OCI-LY3 (cell line): ENCODE measurements at regions not wholly inside any gene's neighbourhood (a gene's known extent, or its start where the extent isn't known, plus 50 kb on each side); places are given as distances from the start of the nearest gene placed in this dataset.
"Not testable (repeated sequence)": the region's sequence is repeated elsewhere in the genome, so short reads cannot be mapped to it uniquely, and the experiment has no call there.

Experiments
- EZH2phosphoT487 ChIP-seq: fragments of 200-600 bp; shearing (Covaris generic); IDR thresholded peaks from 2 replicates; pipeline ENCODE4 v1.6.1; 2018; ENCODE audit warnings: antibody characterized with exemption, mixed run types, low read depth
- TF ChIP-seq, protein P1 (sequence below): fragments of 200-600, 300-600 bp; sonication (generic); IDR thresholded peaks from 2 replicates; pipeline ENCODE4 v1.5.1; 2014; ENCODE audit warnings: antibody characterized with exemption, low read length, low read depth

DNA sequence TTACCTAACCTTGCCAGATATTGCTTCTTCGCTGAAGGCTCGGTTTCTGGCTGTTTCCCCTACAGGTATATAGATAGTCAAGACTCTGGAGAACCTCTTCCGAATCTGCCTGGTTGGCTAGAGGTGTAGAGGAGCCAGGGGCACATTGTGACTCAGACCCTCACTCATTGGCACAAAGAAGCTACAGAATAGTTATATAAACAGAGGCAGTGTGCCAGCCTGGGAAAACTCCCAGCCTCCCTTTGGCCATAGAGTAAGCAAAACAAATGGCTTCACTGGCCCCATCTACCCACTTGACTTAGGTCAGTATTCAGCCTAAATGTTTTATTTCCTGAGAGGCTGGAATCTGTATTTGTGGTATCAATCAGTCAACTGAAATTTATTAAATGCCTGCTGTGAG, 72.0 kb upstream of the IKBKE start:
- TF ChIP-seq, protein P1, sequence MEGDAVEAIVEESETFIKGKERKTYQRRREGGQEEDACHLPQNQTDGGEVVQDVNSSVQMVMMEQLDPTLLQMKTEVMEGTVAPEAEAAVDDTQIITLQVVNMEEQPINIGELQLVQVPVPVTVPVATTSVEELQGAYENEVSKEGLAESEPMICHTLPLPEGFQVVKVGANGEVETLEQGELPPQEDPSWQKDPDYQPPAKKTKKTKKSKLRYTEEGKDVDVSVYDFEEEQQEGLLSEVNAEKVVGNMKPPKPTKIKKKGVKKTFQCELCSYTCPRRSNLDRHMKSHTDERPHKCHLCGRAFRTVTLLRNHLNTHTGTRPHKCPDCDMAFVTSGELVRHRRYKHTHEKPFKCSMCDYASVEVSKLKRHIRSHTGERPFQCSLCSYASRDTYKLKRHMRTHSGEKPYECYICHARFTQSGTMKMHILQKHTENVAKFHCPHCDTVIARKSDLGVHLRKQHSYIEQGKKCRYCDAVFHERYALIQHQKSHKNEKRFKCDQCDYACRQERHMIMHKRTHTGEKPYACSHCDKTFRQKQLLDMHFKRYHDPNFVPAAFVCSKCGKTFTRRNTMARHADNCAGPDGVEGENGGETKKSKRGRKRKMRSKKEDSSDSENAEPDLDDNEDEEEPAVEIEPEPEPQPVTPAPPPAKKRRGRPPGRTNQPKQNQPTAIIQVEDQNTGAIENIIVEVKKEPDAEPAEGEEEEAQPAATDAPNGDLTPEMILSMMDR = not testable (repeated sequence)
- not testable (repeated sequence) for TF ChIP-seq EZH2phosphoT487
